H9 (cell line): ENCODE measurements at regions not wholly inside any gene's neighbourhood (a gene's known extent, or its start where the extent isn't known, plus 50 kb on each side); places are given as distances from the start of the nearest gene placed in this dataset.

Source experiments
- DNase-seq: peaks from one replicate; pipeline ENCODE4 v3.0.0-alpha.2; 2017
- H2AFZ ChIP-seq: one replicate; pipeline ENCODE4 v1.6.1; 2013; ENCODE audit warnings: mild to moderate bottlenecking, low read length, control low read depth, moderate library complexity
- H2AK5ac ChIP-seq: 2 replicates; pipeline ENCODE4 v1.6.1; 2013; ENCODE audit warnings: low read length, control low read depth, mixed read lengths; ENCODE audit not compliant: insufficient read length
- H2BK120ac ChIP-seq: one replicate; pipeline ENCODE4 v1.6.1; 2013; ENCODE audit warnings: low read depth, mild to moderate bottlenecking, low read length, control low read depth, inconsistent platforms; ENCODE audit not compliant: poor library complexity, severe bottlenecking
- H2BK12ac ChIP-seq: 2 replicates; pipeline ENCODE4 v1.6.1; 2013; ENCODE audit warnings: low read length, control low read depth, mixed read lengths, low read depth; ENCODE audit not compliant: insufficient read length
- H2BK15ac ChIP-seq: 2 replicates; pipeline ENCODE4 v1.6.1; 2013; ENCODE audit warnings: low read depth, low read length, control low read depth
- H2BK20ac ChIP-seq: one replicate; pipeline ENCODE4 v1.6.1; 2013; ENCODE audit warnings: low read depth, mild to moderate bottlenecking, low read length, control low read depth, inconsistent platforms; ENCODE audit not compliant: poor library complexity, severe bottlenecking
- H2BK5ac ChIP-seq: 2 replicates; pipeline ENCODE4 v1.6.1; 2013; ENCODE audit warnings: low read length, control low read depth, mixed read lengths; ENCODE audit not compliant: insufficient read length
- H3K14ac ChIP-seq: 2 replicates; pipeline ENCODE4 v1.6.1; 2013; ENCODE audit warnings: low read length, control low read depth; ENCODE audit not compliant: insufficient read depth
- H3K18ac ChIP-seq: 2 replicates; pipeline ENCODE4 v1.6.1; 2013; ENCODE audit warnings: low read depth, mild to moderate bottlenecking, mixed read lengths, low read length, control low read depth; ENCODE audit not compliant: insufficient read length
- H3K23ac ChIP-seq: 2 replicates; pipeline ENCODE4 v1.6.1; 2013; ENCODE audit warnings: low read length, control low read depth, mixed read lengths, low read depth; ENCODE audit not compliant: insufficient read length
- H3K23me2 ChIP-seq: 2 replicates; pipeline ENCODE4 v1.6.1; 2013; ENCODE audit warnings: low read depth, mild to moderate bottlenecking, mixed read lengths, low read length, control low read depth; ENCODE audit not compliant: insufficient read length, poor library complexity, severe bottlenecking
- H3K27ac ChIP-seq: 2 replicates; pipeline ENCODE4 v1.5.1; 2013; ENCODE audit warnings: low read length, control low read depth, mixed read lengths, low read depth; ENCODE audit not compliant: insufficient read length
- H3K27me3 ChIP-seq: 2 replicates; pipeline ENCODE4 v1.6.1; 2013; ENCODE audit warnings: low read length, control low read depth, inconsistent platforms; ENCODE audit not compliant: insufficient read depth
- H3K4ac ChIP-seq: 2 replicates; pipeline ENCODE4 v1.6.1; 2013; ENCODE audit warnings: low read depth, mild to moderate bottlenecking, control low read depth, inconsistent platforms, low read length, moderate library complexity
- H3K4me1 ChIP-seq: 2 replicates; pipeline ENCODE4 v1.6.1; 2013; ENCODE audit warnings: low read length, control low read depth, inconsistent platforms; ENCODE audit not compliant: insufficient read depth
- H3K4me2 ChIP-seq: 2 replicates; pipeline ENCODE4 v1.6.1; 2013; ENCODE audit warnings: low read length, control low read depth, mixed read lengths; ENCODE audit not compliant: insufficient read length, insufficient read depth
- H3K56ac ChIP-seq: 2 replicates; pipeline ENCODE4 v1.6.1; 2013; ENCODE audit warnings: low read depth, mild to moderate bottlenecking, mixed read lengths, low read length, control low read depth; ENCODE audit not compliant: insufficient read length
- H3K79me1 ChIP-seq: 2 replicates; pipeline ENCODE4 v1.6.1; 2013; ENCODE audit warnings: low read depth, mild to moderate bottlenecking, moderate library complexity, low read length, control low read depth, inconsistent platforms; ENCODE audit not compliant: insufficient read depth, poor library complexity, severe bottlenecking
- H3K79me2 ChIP-seq: 2 replicates; pipeline ENCODE4 v1.6.1; 2013; ENCODE audit warnings: low read length, control low read depth, inconsistent platforms; ENCODE audit not compliant: insufficient read depth
- H3K9ac ChIP-seq: 2 replicates; pipeline ENCODE4 v1.6.1; 2013; ENCODE audit warnings: low read length, control low read depth, mixed read lengths; ENCODE audit not compliant: insufficient read length; ENCODE audit errors: extremely low read depth
- H3K9me3 ChIP-seq: one replicate; pipeline ENCODE4 v1.6.1; 2013; ENCODE audit warnings: low read depth, low read length, inconsistent platforms; ENCODE audit not compliant: control insufficient read depth
- H3T11ph ChIP-seq: one replicate; pipeline ENCODE4 v1.6.1; 2013; ENCODE audit warnings: mild to moderate bottlenecking, low read length, control low read depth, inconsistent platforms
- H4K20me1 ChIP-seq: one replicate; pipeline ENCODE4 v1.6.1; 2013; ENCODE audit not compliant: control insufficient read depth, insufficient read length, insufficient read depth
- H4K5ac ChIP-seq: 2 replicates; pipeline ENCODE4 v1.6.1; 2013; ENCODE audit warnings: low read depth, mild to moderate bottlenecking, mixed read lengths, low read length, control low read depth; ENCODE audit not compliant: insufficient read length
- H4K8ac ChIP-seq: replicated peaks from 2 replicates; pipeline ENCODE4 v1.6.1; 2013; ENCODE audit warnings: low read length, control low read depth, mixed read lengths, low read depth; ENCODE audit not compliant: insufficient read length
- H4K91ac ChIP-seq: 2 replicates; pipeline ENCODE4 v1.6.1; 2013; ENCODE audit warnings: low read depth, mild to moderate bottlenecking, moderate library complexity, mixed read lengths, low read length, control low read depth; ENCODE audit not compliant: insufficient read length
- H3K27ac Mint-ChIP-seq, 3 experiments: 2 replicates in 2 of 3; 3 replicates in 1 of 3; pipeline ENCODE4 v1.8.0; 2020 to 2021; ENCODE audit warnings: mixed read lengths in 3 of 3, mild to moderate bottlenecking in 1 of 3, moderate library complexity in 1 of 3
- H3K27me3 Mint-ChIP-seq: 2 replicates; pipeline ENCODE4 v1.8.0; 2021; ENCODE audit warnings: low read depth, mild to moderate bottlenecking, moderate library complexity, mixed read lengths
- H3K36me3 Mint-ChIP-seq, 3 experiments: 2 replicates in 2 of 3; 3 replicates in 1 of 3; pipeline ENCODE4 v1.8.0; 2020 to 2021; ENCODE audit warnings: low read depth in 3 of 3, mixed read lengths in 3 of 3; ENCODE audit not compliant: insufficient read depth in 1 of 3
- H3K4me1 Mint-ChIP-seq, 2 experiments: 2 replicates each; pipeline ENCODE4 v1.8.0; 2020; ENCODE audit warnings: mixed read lengths in 2 of 2
- H3K4me3 Mint-ChIP-seq, 2 experiments: 2 replicates in 1 of 2; 3 replicates in 1 of 2; pipeline ENCODE4 v1.8.0; 2020 to 2021; ENCODE audit warnings: mild to moderate bottlenecking in 2 of 2, mixed read lengths in 2 of 2, moderate library complexity in 1 of 2
- H3K9me3 Mint-ChIP-seq, 2 experiments: 2 replicates in 1 of 2; 3 replicates in 1 of 2; pipeline ENCODE4 v1.8.0; 2020; ENCODE audit warnings: mild to moderate bottlenecking in 2 of 2, mixed read lengths in 2 of 2, moderate library complexity in 1 of 2
- WGBS: extraction: QIAGEN DNeasy Blood & Tissue Kit; methylation state at CpG from one replicate; pipeline ENCODE4 v1.1.7; 2013; ENCODE audit warnings: missing lambda C conversion rate, low lambda C conversion rate, mixed read lengths; ENCODE audit not compliant: insufficient read length; ENCODE audit errors: extremely low coverage; 5-methylcytosine and 5-hydroxymethylcytosine counted together
- TF ChIP-seq, protein P1 (sequence below): fragments of 200-600 bp; sonication (generic); conservative IDR thresholded peaks from 3 replicates; pipeline ENCODE4 v1.8.0; 2021; ENCODE audit warnings: antibody characterized with exemption, mild to moderate bottlenecking

DNA sequence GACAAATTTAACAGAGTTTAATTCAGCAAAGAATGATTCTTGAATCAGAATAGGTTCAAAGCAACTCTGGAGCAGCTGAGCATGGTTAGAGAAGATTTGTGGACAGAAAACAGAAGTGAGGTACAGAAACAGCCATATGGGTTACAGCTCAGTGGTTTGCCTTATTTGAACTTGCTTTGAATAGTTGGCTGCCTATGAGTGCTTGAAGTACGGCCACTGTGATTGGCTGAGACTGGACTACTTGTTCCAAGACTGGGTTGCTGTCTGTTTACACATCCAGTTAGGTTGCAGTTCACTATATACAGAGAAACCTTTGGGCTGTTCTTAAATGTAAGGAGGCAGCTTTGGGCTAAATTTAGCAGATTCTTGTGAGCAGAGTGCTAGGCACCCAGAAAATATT, 79.4 kb upstream of the CADPS start:
- Histone ChIP-seq H2BK12ac (no peak overlapping the region), H3K14ac (no peak overlapping the region), H4K20me1 (no peaks in the 10 kb centered on the region), H2BK120ac (no peak overlapping the region), H3K4me2 (no peak overlapping the region), H2AK5ac (no peak overlapping the region), H3K9me3 (no peaks in the 10 kb centered on the region), H3K4ac (no peak overlapping the region), H3K23ac (no peak overlapping the region), H4K8ac (no peak overlapping the region), H3K4me1 (peaks cover 5% of the 10 kb centered on the region; the same call in 1 of the 2 replicates), H2BK5ac (no peak overlapping the region), H3K18ac (no peak overlapping the region), H3T11ph (no peak overlapping the region), H3K27ac (no peak overlapping the region), H4K91ac (no peak overlapping the region), H3K27me3 (no peaks in the 10 kb centered on the region), H3K79me1 (no peaks in the 10 kb centered on the region), H2BK15ac (no peak overlapping the region), H3K56ac (no peak overlapping the region), H3K23me2 (peaks cover 9% of the 10 kb centered on the region), H4K5ac (no peak overlapping the region), H2AFZ (no peak overlapping the region), H2BK20ac (no peak overlapping the region), H3K9ac (no peak overlapping the region), H3K79me2 (peaks cover 1% of the 10 kb centered on the region; the same call in 1 of the 2 replicates)
- no peak for DNase-seq
- Mint-ChIP-seq H3K27me3 (no peaks in the 10 kb centered on the region), H3K4me3 (no peak overlapping the region), H3K4me1 (peaks cover 45 to 53% of the 10 kb centered on the region in 2 experiments), H3K27ac (no peak overlapping the region), H3K9me3 (no peaks in the 10 kb centered on the region), H3K36me3 (peaks cover 20 to 65% (median 57%) of the 10 kb centered on the region in 3 experiments)
- TF ChIP-seq, protein P1, sequence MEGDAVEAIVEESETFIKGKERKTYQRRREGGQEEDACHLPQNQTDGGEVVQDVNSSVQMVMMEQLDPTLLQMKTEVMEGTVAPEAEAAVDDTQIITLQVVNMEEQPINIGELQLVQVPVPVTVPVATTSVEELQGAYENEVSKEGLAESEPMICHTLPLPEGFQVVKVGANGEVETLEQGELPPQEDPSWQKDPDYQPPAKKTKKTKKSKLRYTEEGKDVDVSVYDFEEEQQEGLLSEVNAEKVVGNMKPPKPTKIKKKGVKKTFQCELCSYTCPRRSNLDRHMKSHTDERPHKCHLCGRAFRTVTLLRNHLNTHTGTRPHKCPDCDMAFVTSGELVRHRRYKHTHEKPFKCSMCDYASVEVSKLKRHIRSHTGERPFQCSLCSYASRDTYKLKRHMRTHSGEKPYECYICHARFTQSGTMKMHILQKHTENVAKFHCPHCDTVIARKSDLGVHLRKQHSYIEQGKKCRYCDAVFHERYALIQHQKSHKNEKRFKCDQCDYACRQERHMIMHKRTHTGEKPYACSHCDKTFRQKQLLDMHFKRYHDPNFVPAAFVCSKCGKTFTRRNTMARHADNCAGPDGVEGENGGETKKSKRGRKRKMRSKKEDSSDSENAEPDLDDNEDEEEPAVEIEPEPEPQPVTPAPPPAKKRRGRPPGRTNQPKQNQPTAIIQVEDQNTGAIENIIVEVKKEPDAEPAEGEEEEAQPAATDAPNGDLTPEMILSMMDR = no peak
- no CpG with 5 or more reads among the region's 1 CpG for WGBS
